ENCODE measurements at regions not wholly inside any gene's neighbourhood (a gene's known extent, or its start where the extent isn't known, plus 50 kb on each side); places are given as distances from the start of the nearest gene placed in this dataset.

DNA sequence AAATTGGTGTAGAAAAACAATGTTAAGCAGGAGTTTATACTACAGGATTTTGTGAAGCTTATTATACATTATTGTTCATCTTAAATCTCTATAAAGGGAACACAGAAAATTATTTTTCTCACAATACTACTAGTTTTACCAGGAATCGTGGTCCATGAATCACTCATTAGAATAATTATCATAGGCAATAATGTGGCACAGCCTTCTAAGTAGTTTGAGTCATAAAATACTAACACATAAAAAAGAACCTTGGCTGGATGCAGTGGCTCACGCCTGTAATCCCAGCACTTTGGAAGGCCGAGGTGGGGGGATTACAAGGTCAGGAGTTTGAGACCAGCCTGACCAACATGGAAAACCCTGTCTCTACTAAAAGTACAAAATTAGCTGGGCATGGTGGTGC lies 393.1 kb upstream of the ZNF717 start:
- Histone ChIP-seq H3K27me3 (no peaks in the 10 kb centered on the region), H3K9me3 (no peaks in the 10 kb centered on the region), H3K4me1 (ENCODE audit: insufficient read depth) (no peaks in the 10 kb centered on the region), H3K36me3 (no peaks in the 10 kb centered on the region), H3K4me3 (no peak overlapping the region), H3K27ac (no peak overlapping the region)
- no peak for TF ChIP-seq POLR2A (IDR thresholded peaks at IDR 0.05)
- no peak for TF ChIP-seq EP300 (IDR thresholded peaks at IDR 0.05)
- TF ChIP-seq, protein P1, sequence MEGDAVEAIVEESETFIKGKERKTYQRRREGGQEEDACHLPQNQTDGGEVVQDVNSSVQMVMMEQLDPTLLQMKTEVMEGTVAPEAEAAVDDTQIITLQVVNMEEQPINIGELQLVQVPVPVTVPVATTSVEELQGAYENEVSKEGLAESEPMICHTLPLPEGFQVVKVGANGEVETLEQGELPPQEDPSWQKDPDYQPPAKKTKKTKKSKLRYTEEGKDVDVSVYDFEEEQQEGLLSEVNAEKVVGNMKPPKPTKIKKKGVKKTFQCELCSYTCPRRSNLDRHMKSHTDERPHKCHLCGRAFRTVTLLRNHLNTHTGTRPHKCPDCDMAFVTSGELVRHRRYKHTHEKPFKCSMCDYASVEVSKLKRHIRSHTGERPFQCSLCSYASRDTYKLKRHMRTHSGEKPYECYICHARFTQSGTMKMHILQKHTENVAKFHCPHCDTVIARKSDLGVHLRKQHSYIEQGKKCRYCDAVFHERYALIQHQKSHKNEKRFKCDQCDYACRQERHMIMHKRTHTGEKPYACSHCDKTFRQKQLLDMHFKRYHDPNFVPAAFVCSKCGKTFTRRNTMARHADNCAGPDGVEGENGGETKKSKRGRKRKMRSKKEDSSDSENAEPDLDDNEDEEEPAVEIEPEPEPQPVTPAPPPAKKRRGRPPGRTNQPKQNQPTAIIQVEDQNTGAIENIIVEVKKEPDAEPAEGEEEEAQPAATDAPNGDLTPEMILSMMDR (IDR thresholded peaks at IDR 0.05) = no peak
- intact Hi-C loops (cut with DNase I) = no loop called here
- WGBS, 3 donors = 81 to 84% (median 82%) methylated on average over 3 of the region's 3 CpGs
- no peak for DNase-seq

- H3K4me1 ChIP-seq (ENCODE audit: insufficient read depth) = no peaks in the 10 kb centered on the region
- no peak overlapping the region for H3K4me3 ChIP-seq
- intact Hi-C loops (cut with DNase I) = no loop called here
- 84 to 86% (median 85%) methylated on average over 2 of the region's 2 CpGs for WGBS, 3 donors
- H3K9me3 ChIP-seq = no peaks in the 10 kb centered on the region
- DNase-seq = no peak
- TF ChIP-seq, protein P1 (IDR thresholded peaks at IDR 0.05) = no peak
- no peak for TF ChIP-seq EP300 (IDR thresholded peaks at IDR 0.05)
- no peak for TF ChIP-seq POLR2A (IDR thresholded peaks at IDR 0.05)
- H3K27me3 ChIP-seq = no peaks in the 10 kb centered on the region
- no peak overlapping the region for H3K27ac ChIP-seq
- H3K36me3 ChIP-seq = no peaks in the 10 kb centered on the region
Observed at GRCh38 chr3:76181213-76181612, 395.9 kb upstream of the ZNF717 start.

GRCh38 chr3:76198086-76198485 lies 412.7 kb upstream of the ZNF717 start:
- intact Hi-C loops (cut with DNase I) = no loop called here
- no peak overlapping the region for H3K4me3 ChIP-seq
- H3K9me3 ChIP-seq = no peaks in the 10 kb centered on the region
- H3K36me3 ChIP-seq = no peaks in the 10 kb centered on the region
- 38 to 65% (median 55%) methylated on average over 1 of the region's 1 CpG for WGBS, 3 donors
- H3K27me3 ChIP-seq = no peaks in the 10 kb centered on the region
- H3K4me1 ChIP-seq (ENCODE audit: insufficient read depth) = no peaks in the 10 kb centered on the region
- TF ChIP-seq EP300 (IDR thresholded peaks at IDR 0.05) = no peak
- TF ChIP-seq, protein P1 (IDR thresholded peaks at IDR 0.05) = no peak
- no peak for TF ChIP-seq POLR2A (IDR thresholded peaks at IDR 0.05)
- no peak for DNase-seq
- no peak overlapping the region for H3K27ac ChIP-seq

- TF ChIP-seq POLR2A (IDR thresholded peaks at IDR 0.05) (no peak), EP300 (IDR thresholded peaks at IDR 0.05) (no peak)
- TF ChIP-seq, protein P1 (IDR thresholded peaks at IDR 0.05) = no peak
- WGBS, 3 donors = 53 to 81% (median 68%) methylated on average over 5 of the region's 5 CpGs
- H3K36me3 ChIP-seq = no peaks in the 10 kb centered on the region
- DNase-seq = no peak
- intact Hi-C loops (cut with DNase I) = no loop called here
- no peak overlapping the region for H3K27ac ChIP-seq
- H3K4me3 ChIP-seq = no peak overlapping the region
- H3K4me1 ChIP-seq (ENCODE audit: insufficient read depth) = no peaks in the 10 kb centered on the region
- no peaks in the 10 kb centered on the region for H3K9me3 ChIP-seq
- H3K27me3 ChIP-seq = no peaks in the 10 kb centered on the region
Observed at GRCh38 chr3:76199382-76199781, 414.0 kb upstream of the ZNF717 start.

DNA sequence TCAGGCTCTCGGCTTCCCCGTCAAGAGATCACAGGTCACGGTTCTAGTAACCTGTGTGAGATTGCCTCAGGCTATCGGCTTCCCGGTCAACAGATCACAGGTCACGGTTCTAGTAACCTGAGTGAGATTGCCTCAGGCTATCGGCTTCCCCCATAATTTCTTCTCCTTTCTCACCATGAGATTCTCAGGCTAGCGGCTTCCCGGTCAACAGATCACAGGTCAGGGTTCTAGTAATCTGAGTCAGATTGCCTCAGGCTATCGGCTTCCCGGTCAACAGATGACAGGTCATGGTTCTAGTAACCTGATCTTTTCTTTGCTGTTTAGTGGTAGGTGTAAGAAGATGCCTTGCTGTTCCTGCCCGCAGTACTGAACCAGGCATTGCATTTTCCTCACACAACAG lies 418.2 kb upstream of the ZNF717 start:
- Histone ChIP-seq H3K36me3 (no peaks in the 10 kb centered on the region), H3K27ac (no peak overlapping the region), H3K27me3 (no peaks in the 10 kb centered on the region), H3K9me3 (no peaks in the 10 kb centered on the region), H3K4me1 (ENCODE audit: insufficient read depth) (no peaks in the 10 kb centered on the region), H3K4me3 (no peak overlapping the region)
- no peak for DNase-seq
- intact Hi-C loops (cut with DNase I) = no loop called here
- 74 to 82% (median 79%) methylated on average over 12 of the region's 12 CpGs for WGBS, 3 donors
- TF ChIP-seq EP300 (IDR thresholded peaks at IDR 0.05) = no peak
- no peak for TF ChIP-seq POLR2A (IDR thresholded peaks at IDR 0.05)
- TF ChIP-seq, protein P1 (IDR thresholded peaks at IDR 0.05) = no peak

Data from ovary (tissue), 7 donors.